ENCODE measurements at regions not wholly inside any gene's neighbourhood (a gene's known extent, or its start where the extent isn't known, plus 50 kb on each side); places are given as distances from the start of the nearest gene placed in this dataset.
A peak's percentile ranks its signal among the peaks of the same experiment; 100 is the strongest.
"Not testable (repeated sequence)": the region's sequence is repeated elsewhere in the genome, so short reads cannot be mapped to it uniquely, and the experiment has no call there.

DNA sequence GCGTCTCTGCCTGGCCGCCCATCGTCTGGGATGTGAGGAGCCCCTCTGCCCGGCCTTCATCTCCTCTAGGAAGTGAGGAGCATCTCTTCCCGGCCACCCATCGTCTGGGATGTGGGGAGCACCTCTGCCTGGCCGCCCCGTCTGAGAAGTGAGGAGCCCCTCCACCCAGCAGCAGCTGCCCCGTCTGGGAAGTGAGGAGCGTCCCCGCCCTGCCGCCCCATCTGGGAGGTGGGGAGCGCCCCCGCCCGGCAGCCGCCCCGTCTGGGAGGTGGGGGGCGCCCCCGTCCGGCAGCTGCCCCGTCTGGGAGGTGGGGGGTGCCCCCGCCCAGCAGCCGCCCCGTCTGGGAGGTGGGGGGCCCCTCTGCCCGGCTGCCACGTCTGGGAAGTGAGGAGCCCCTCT lies 153.7 kb upstream of the MYRIP start:
- not testable (repeated sequence) for DNase-seq (ENCODE audit: low spot score)

GRCh38 chr3:39657075-39657474 lies 152.3 kb upstream of the MYRIP start:
- DNase-seq (ENCODE audit: low spot score), result no peak

DNA sequence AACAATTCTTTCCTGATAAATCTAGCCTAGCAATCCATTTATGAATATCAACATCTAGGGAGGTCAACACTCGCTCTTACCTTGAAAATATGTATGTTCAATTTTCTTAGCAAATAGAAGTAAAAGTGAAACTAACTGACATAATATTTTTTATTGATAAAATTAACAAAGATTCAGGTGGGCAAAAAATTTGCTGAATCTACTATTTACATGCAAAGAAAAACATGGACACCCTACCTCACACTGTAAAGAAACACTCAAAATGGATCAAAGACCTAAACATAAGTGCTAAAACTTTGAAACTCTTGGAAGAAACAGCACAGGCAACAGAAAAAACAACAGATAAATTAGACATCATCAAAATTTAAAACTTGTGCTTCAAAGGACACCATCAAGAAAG lies 151.6 kb upstream of the MYRIP start:
- DNase-seq (ENCODE audit: low spot score), result no peak

DNA sequence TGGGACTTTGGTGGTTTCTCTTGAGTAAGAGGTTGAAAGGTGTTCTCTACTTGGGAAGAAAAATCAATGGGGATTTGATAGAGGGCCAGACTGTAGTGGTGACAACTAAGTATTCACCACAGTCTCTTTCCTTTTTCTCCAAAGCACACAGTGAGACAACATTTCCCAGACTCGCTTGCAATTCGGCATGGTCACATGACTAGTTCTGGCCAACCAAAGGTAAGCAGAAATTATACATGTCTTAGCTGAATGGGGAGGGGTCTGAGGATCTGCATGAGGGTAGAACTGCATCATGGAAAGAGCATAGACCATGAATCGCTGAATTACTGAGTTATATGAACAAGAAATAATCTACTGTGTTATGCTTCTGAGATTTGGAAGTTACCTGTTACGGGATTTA lies 144.5 kb upstream of the MYRIP start:
- no peak for DNase-seq (ENCODE audit: low spot score)

- no peak for DNase-seq (ENCODE audit: low spot score)
These were observed 144.0 kb upstream of the MYRIP start for GRCh38 chr3:39665441-39665840.

- peak; percentile 57 for DNase-seq (ENCODE audit: low spot score)
These were observed 141.0 kb upstream of the MYRIP start for GRCh38 chr3:39668420-39668819.

GRCh38 chr3:39671116-39671515 lies 138.3 kb upstream of the MYRIP start:
- no peak for DNase-seq (ENCODE audit: low spot score)

DNA sequence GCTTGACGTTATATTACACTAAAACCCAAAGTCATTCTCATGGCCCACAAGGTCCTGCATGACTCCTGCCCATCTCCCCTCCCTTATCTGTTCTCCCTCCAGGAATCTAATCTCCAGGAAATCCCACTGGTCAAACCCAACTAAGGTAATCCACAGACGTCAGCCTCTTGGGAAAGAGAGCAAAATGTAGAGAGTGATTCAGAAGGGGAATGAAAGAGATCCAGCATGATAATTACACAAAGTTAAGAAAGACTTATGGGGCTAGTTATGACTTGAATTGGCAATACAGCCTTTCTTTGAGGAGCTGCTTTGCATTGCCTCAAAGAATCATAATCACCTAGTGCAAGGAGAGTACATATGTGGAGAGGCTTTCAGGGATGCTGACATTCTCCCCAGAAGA lies 137.8 kb upstream of the MYRIP start:
- DNase-seq (ENCODE audit: low spot score), result no peak

DNA sequence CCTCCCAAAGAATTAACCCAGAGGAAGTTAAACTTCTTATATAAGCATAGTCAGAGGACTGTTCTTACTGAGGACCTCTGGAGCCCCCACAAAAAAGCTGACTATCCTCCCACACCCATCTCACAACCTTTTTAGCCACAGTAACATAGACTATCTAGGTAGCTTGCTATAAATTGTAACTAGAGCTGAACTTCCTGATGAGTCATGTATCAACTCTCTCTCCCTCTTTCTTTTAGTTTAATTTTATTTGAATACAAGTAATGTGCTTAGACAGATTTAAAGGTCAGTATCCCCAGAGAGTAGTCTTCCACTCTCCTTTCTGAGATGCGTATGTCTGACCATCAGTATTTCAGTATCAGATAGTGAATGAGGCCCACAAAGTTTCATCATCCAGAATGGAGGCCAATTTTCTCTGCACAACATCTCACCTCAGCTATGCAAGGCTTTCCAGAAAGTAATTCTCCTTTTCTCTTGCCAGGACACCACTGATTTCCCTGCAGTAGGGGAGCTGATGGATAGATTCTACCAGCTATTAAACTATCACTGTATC lies 104.0 kb upstream of the MYRIP start:
- peak; percentile 11 for DNase-seq (ENCODE audit: low spot score)

DNA sequence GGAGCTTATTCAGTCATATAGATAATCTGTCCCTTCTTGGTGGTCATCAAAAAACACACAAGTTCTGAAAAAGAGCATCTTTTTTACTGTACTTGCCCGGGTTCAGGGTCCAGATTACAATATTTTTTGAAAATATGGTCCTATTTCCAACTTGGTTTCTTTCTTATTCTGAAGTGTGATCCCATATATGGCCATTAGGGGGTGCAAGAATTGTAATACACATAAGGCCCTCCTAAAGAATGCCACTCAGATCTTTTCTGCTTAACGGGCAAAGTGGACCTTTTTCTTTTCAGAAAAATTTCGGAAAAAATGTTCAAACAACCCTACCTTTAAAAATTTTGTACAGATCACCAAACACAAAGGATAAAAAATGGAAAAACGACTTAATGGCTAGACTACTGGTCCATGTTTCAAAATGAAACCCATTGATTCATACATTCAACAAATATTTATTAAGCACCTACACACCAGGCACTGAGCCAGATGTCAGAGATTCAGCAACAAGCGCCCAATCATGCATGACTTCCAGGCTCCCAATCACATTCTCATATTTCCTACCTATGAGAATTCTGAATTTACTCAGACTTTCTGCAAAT lies 102.0 kb upstream of the MYRIP start:
- DNase-seq (ENCODE audit: low spot score), result peak; percentile 52

DNA sequence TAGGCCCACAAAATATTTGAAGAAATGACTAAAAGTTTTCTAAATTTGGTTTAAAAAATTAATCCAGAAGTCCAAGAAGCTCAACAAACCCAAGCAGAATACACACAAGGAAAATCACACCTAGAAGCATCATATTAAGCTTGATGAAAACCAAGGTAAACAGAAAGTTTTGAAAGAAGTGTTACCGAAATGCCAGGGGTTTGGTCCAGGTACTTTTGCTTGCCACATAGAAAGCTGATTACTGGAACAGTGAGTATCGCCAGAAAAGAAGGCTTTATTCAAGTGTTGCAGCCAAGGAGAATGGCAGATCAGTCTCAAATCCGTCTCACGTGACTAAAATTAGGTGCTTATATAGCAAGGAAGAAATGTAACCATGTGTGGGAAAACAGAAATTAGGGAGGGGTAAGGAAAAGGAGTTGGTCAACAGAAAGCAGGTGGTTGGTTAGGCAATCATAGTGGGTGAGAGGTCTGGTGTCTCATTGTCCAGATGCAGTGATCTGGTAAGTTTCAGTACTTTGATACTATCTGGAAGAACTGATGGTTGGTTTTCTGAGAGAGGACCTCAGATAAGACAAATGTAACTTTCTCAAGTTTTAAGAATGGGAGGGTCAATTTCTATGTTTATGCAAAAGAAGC lies 96.9 kb upstream of the MYRIP start:
- DNase-seq (ENCODE audit: low spot score), result no peak

- DNase-seq (ENCODE audit: low spot score), result not testable (repeated sequence)
These were observed 96.1 kb upstream of the MYRIP start for GRCh38 chr3:39713341-39713740.

GRCh38 chr3:39716849-39717248 lies 92.6 kb upstream of the MYRIP start:
- DNase-seq (ENCODE audit: low spot score), result no peak

- peak; percentile 51 for DNase-seq (ENCODE audit: low spot score)
These were observed 90.5 kb upstream of the MYRIP start for GRCh38 chr3:39718674-39719595.

GRCh38 chr3:39721076-39721475 lies 88.3 kb upstream of the MYRIP start:
- DNase-seq (ENCODE audit: low spot score), result peak; percentile 5

GRCh38 chr3:39724233-39724846 lies 85.1 kb upstream of the MYRIP start:
- no peak for DNase-seq (ENCODE audit: low spot score)

- DNase-seq (ENCODE audit: low spot score), result no peak
These were observed 84.1 kb upstream of the MYRIP start for GRCh38 chr3:39725321-39725720.

DNA sequence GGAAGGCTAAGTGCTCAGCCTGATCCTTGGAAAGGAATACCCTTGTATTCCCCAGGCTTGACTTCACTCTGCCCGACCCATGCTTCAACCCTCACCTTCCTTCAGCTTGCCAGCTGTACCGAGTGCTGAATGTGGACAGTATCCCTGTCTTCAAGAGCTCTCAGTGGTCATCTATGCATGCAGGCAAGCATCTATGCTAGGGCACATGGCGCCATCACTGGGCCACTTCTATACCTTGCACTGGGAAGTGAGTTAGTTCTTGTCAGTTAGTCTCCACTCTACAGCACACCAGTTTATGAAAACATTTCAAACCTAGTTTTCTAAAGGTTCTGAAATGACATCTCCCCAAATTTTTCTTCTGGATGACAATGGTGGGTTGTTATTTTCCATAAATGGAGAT lies 82.0 kb upstream of the MYRIP start:
- no peak for DNase-seq (ENCODE audit: low spot score)

- no peak for DNase-seq (ENCODE audit: low spot score)
These were observed 75.6 kb upstream of the MYRIP start for GRCh38 chr3:39733804-39734203.

DNA sequence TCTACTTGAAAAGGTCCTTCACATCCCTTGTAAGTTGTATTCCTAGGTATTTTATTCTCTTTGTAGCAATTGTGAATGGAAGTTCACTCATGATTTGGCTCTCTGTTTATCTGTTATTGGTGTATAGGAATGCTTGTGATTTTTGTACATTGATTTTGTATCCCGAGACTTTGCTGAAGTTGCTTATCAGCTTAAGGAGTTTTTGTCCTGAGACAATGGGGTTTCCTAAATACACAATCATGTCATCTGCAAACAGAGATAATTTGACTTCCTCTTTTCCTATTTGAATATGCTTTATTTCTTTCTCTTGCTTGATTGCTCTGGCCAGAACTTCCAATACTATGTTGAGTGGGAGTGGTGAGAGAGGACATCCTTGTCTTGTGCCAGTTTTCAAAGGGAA lies 69.8 kb upstream of the MYRIP start:
- not testable (repeated sequence) for DNase-seq (ENCODE audit: low spot score)

- no peak for DNase-seq (ENCODE audit: low spot score)
These were observed 64.7 kb upstream of the MYRIP start for GRCh38 chr3:39744746-39745145.

- no peak for DNase-seq (ENCODE audit: low spot score)
These were observed 61.4 kb upstream of the MYRIP start for GRCh38 chr3:39748002-39748401.
